CD8-positive, alpha-beta memory T cell (primary cell): ENCODE measurements at regions not wholly inside any gene's neighbourhood (a gene's known extent, or its start where the extent isn't known, plus 50 kb on each side); places are given as distances from the start of the nearest gene placed in this dataset.

Experiments used
- CTCF ChIA-PET: fragments of 350-600 bp; sonication (Branson Sonifier 250); formaldehyde crosslinking; loops from one replicate; lab custom pipeline; 2021; ENCODE audit warnings: antibody characterized with exemption; lab: Charles Lee
- POLR2A ChIA-PET: fragments of 350-600 bp; sonication (Branson Sonifier 250); formaldehyde crosslinking; loops from one replicate; lab custom pipeline; 2021; ENCODE audit warnings: antibody characterized with exemption; lab: Charles Lee
- DNase-seq, 5 donors: peaks; one replicate each; pipeline versions ENCODE4 v3.0.0 to v3.0.0-alpha.2; 2020 to 2022; ENCODE audit warnings: mixed read lengths in 1 of 5
- H3K27ac ChIP-seq: one replicate; pipeline ENCODE4 v1.7.0; 2013; ENCODE audit warnings: low read depth, mild to moderate bottlenecking, low read length, moderate library complexity
- H3K27me3 ChIP-seq: 2 replicates; pipeline ENCODE4 v1.7.0; 2013; ENCODE audit warnings: low read length, mild to moderate bottlenecking; ENCODE audit not compliant: insufficient read depth, poor library complexity, severe bottlenecking
- H3K36me3 ChIP-seq: 2 replicates; pipeline ENCODE4 v1.7.0; 2013; ENCODE audit warnings: mild to moderate bottlenecking, low read length, moderate library complexity; ENCODE audit not compliant: insufficient read depth
- H3K4me1 ChIP-seq: 2 replicates; pipeline ENCODE4 v1.7.0; 2013; ENCODE audit warnings: mild to moderate bottlenecking, low read length, moderate library complexity; ENCODE audit not compliant: insufficient read depth
- H3K4me3 ChIP-seq: 2 replicates; pipeline ENCODE4 v1.7.0; 2013; ENCODE audit warnings: mild to moderate bottlenecking, low read length
- H3K9me3 ChIP-seq: 2 replicates; pipeline ENCODE4 v1.7.0; 2013; ENCODE audit warnings: mild to moderate bottlenecking, low read length
- H3K27ac Mint-ChIP-seq, 8 donors: one replicate each; pipeline ENCODE4 v1.8.0; 2020 to 2021; ENCODE audit warnings: mixed read lengths in 8 of 8, mild to moderate bottlenecking in 6 of 8, inconsistent platforms in 3 of 8, moderate library complexity in 3 of 8
- H3K27me3 Mint-ChIP-seq, 2 donors: one replicate each; pipeline ENCODE4 v1.8.0; 2020 to 2021; ENCODE audit warnings: mixed read lengths in 2 of 2, mild to moderate bottlenecking in 1 of 2, moderate library complexity in 1 of 2
- H3K36me3 Mint-ChIP-seq, 3 donors: one replicate each; pipeline ENCODE4 v1.8.0; 2020 to 2021; ENCODE audit warnings: mixed read lengths in 3 of 3, inconsistent platforms in 1 of 3, mild to moderate bottlenecking in 1 of 3
- H3K4me1 Mint-ChIP-seq, 3 donors: one replicate each; pipeline ENCODE4 v1.8.0; 2020 to 2021; ENCODE audit warnings: mixed read lengths in 3 of 3, inconsistent platforms in 1 of 3, mild to moderate bottlenecking in 1 of 3
- H3K4me3 Mint-ChIP-seq, 7 donors: one replicate each; pipeline ENCODE4 v1.8.0; 2020 to 2021; ENCODE audit warnings: mixed read lengths in 7 of 7, mild to moderate bottlenecking in 6 of 7, moderate library complexity in 4 of 7, inconsistent platforms in 2 of 7
- H3K9me3 Mint-ChIP-seq, 5 donors: one replicate each; pipeline ENCODE4 v1.8.0; 2020 to 2022; ENCODE audit warnings: mixed read lengths in 5 of 5, mild to moderate bottlenecking in 3 of 5, moderate library complexity in 2 of 5, inconsistent platforms in 1 of 5

DNA sequence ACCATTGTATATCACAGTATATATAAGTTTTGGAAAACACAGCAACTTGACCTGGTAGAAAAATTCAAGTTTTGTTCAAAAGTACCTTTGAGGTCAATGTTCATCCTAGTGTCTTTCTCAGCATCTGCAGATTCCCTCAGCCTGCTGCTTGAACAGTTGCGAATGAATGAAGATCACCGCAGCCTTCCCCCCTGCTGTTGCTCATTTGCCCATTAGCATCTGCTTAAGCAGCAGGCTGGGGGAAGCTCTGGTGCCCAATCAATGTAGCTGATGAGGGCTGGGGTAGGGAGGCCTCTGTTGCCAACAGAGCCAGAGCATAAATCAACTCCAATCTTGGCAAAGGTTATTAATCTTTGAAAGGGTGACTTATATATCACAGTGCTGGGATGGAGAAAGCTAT lies 586.5 kb upstream of the PTPRD start:
- Mint-ChIP-seq H3K4me3 (no peak overlapping the region), H3K9me3 (peaks cover 5 to 37% (median 14%) of the 10 kb centered on the region in 5 donors), H3K27ac (no peak overlapping the region), H3K27me3 (no peaks in the 10 kb centered on the region), H3K4me1 (no peaks in the 10 kb centered on the region), H3K36me3 (no peaks in the 10 kb centered on the region)
- H3K4me1 ChIP-seq, result no peaks in the 10 kb centered on the region
- CTCF ChIA-PET, result no interaction called here
- H3K27ac ChIP-seq, result no peak overlapping the region
- no peaks in the 10 kb centered on the region for H3K36me3 ChIP-seq
- H3K27me3 ChIP-seq, result no peaks in the 10 kb centered on the region
- no peak overlapping the region for H3K4me3 ChIP-seq
- POLR2A ChIA-PET, result no interaction called here
- no peak for DNase-seq
- no peaks in the 10 kb centered on the region for H3K9me3 ChIP-seq

DNA sequence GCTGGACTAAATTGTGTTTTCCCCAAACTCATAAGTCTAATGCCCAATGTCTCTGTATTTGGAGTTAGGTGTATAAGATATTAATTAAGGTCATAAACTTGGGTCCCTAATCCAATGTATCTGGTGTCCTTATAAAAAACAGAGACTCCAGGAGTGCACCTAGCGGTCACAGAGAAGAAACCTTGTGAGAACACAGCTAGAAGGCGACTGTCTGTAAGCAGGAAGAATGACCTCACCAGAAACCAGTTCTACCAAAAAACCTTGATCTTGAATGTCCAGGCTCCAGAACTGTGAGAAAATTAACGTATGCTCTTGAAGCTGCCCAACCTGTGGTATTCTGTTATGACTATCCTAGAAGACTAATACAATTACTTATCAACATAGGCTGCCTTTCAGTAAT lies 591.7 kb upstream of the PTPRD start:
- H3K36me3 Mint-ChIP-seq, result no peaks in the 10 kb centered on the region
- Histone ChIP-seq H3K27ac (no peak overlapping the region), H3K9me3 (no peaks in the 10 kb centered on the region), H3K4me3 (no peak overlapping the region), H3K27me3 (no peaks in the 10 kb centered on the region), H3K36me3 (no peaks in the 10 kb centered on the region), H3K4me1 (no peaks in the 10 kb centered on the region)
- ChIA-PET CTCF (no interaction called here), POLR2A (no interaction called here)
- no peaks in the 10 kb centered on the region for H3K4me1 Mint-ChIP-seq
- no peak for DNase-seq
- peaks cover 9 to 19% (median 15%) of the 10 kb centered on the region in 5 donors for H3K9me3 Mint-ChIP-seq
- no peak overlapping the region for H3K27ac Mint-ChIP-seq
- no peaks in the 10 kb centered on the region for H3K27me3 Mint-ChIP-seq
- no peak overlapping the region for H3K4me3 Mint-ChIP-seq

- Histone ChIP-seq H3K9me3 (no peaks in the 10 kb centered on the region), H3K4me3 (no peak overlapping the region), H3K36me3 (no peaks in the 10 kb centered on the region), H3K27me3 (no peaks in the 10 kb centered on the region), H3K27ac (no peak overlapping the region), H3K4me1 (no peaks in the 10 kb centered on the region)
- H3K27me3 Mint-ChIP-seq, result no peaks in the 10 kb centered on the region
- H3K36me3 Mint-ChIP-seq, result no peaks in the 10 kb centered on the region
- H3K27ac Mint-ChIP-seq, result no peak overlapping the region
- CTCF ChIA-PET, result no interaction called here
- no peaks in the 10 kb centered on the region for H3K4me1 Mint-ChIP-seq
- POLR2A ChIA-PET, result no interaction called here
- no peak overlapping the region for H3K4me3 Mint-ChIP-seq
- DNase-seq, result no peak
- peaks cover 9 to 15% (median 14%) of the 10 kb centered on the region in 5 donors for H3K9me3 Mint-ChIP-seq
Measured at GRCh38 chr9:11206925-11207324, 594.1 kb upstream of the PTPRD start.

GRCh38 chr9:11233696-11234095 lies 620.9 kb upstream of the PTPRD start:
- Mint-ChIP-seq H3K4me3 (no peak overlapping the region), H3K27me3 (no peaks in the 10 kb centered on the region), H3K27ac (no peak overlapping the region), H3K9me3 (peaks cover 11 to 56% (median 27%) of the 10 kb centered on the region in 5 donors), H3K4me1 (no peaks in the 10 kb centered on the region), H3K36me3 (no peaks in the 10 kb centered on the region)
- Histone ChIP-seq H3K4me1 (no peaks in the 10 kb centered on the region), H3K36me3 (no peaks in the 10 kb centered on the region), H3K4me3 (no peak overlapping the region), H3K27me3 (no peaks in the 10 kb centered on the region), H3K27ac (no peak overlapping the region), H3K9me3 (no peaks in the 10 kb centered on the region)
- ChIA-PET CTCF (no interaction called here), POLR2A (no interaction called here)
- no peak for DNase-seq

DNA sequence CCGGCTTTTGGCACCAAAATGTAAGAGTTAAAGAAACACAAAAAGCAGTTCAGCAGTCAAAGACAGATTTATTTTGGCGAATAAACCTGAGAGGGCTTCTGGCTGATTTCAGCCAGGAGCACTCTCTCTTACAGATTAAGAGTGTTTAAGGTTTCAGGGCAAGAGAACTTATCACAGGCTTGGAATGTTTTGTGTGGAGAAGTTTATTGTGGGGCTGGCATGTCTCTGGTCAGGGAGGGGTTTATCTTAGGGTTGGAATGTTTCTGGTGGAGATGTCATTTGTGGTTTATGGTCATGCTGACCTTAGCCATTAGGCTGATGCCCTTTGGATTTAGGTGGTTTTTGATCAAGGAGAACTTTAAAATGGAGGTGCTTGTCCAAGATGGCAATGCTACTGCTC lies 622.3 kb upstream of the PTPRD start:
- CTCF ChIA-PET, result no interaction called here
- no peaks in the 10 kb centered on the region for H3K27me3 Mint-ChIP-seq
- no peak overlapping the region for H3K27ac Mint-ChIP-seq
- POLR2A ChIA-PET, result no interaction called here
- no peak overlapping the region for H3K4me3 Mint-ChIP-seq
- Histone ChIP-seq H3K4me3 (no peak overlapping the region), H3K36me3 (no peaks in the 10 kb centered on the region), H3K9me3 (no peaks in the 10 kb centered on the region), H3K27me3 (no peaks in the 10 kb centered on the region), H3K27ac (no peak overlapping the region), H3K4me1 (no peaks in the 10 kb centered on the region)
- no peak for DNase-seq
- no peaks in the 10 kb centered on the region for H3K36me3 Mint-ChIP-seq
- peaks cover 5 to 51% (median 26%) of the 10 kb centered on the region in 5 donors for H3K9me3 Mint-ChIP-seq
- H3K4me1 Mint-ChIP-seq, result no peaks in the 10 kb centered on the region

DNA sequence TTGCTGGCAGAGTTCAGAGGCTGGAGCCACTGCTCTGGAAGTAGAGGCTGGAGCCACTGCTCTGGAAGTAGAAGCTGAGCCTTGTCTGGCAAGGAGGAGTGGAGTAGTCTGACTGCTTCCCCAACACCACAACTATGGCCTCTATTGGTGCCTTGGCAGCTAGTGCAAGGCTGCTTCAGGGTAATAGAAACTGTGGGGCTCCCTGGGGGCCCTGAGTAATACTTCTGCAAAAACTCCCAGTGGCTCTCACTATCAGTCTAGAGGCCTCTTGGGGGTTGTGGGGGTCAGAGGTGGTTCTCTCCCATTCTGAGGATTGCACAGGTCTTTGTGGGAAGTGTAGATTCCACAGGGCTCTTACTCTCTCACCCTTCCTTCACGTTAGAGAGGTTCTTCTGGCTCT lies 629.0 kb upstream of the PTPRD start:
- no peaks in the 10 kb centered on the region for H3K27me3 Mint-ChIP-seq
- H3K4me1 ChIP-seq, result no peaks in the 10 kb centered on the region
- H3K36me3 Mint-ChIP-seq, result no peaks in the 10 kb centered on the region
- ChIA-PET POLR2A (no interaction called here), CTCF (no interaction called here)
- DNase-seq, result no peak
- no peak overlapping the region for H3K27ac Mint-ChIP-seq
- H3K36me3 ChIP-seq, result no peaks in the 10 kb centered on the region
- no peaks in the 10 kb centered on the region for H3K27me3 ChIP-seq
- H3K4me3 ChIP-seq, result no peak overlapping the region
- H3K9me3 ChIP-seq, result no peaks in the 10 kb centered on the region
- no peak overlapping the region for H3K27ac ChIP-seq
- peaks cover 18 to 34% (median 22%) of the 10 kb centered on the region in 5 donors for H3K9me3 Mint-ChIP-seq
- no peak overlapping the region for H3K4me3 Mint-ChIP-seq
- H3K4me1 Mint-ChIP-seq, result no peaks in the 10 kb centered on the region

DNA sequence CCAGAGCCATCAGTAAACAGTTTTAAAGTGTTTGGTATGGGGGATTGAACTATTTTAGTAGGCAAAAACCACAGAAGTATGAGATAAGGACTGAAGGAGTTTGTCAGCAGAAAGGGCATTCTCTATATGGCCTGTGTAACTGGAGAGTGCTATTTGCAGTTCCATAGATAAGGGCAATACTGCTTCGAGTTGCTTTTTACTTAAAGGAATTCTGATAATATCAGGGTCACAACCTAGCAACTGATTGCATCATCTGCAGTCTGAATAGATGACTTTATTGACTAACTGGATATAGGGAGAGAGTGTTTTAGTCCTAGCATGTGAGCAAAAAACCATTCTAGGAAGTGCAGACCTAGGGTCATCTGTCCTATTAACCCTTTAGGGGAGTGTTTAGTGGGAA lies 645.2 kb upstream of the PTPRD start:
- peaks cover 21 to 52% (median 22%) of the 10 kb centered on the region in 5 donors for H3K9me3 Mint-ChIP-seq
- no peaks in the 10 kb centered on the region for H3K36me3 Mint-ChIP-seq
- Histone ChIP-seq H3K36me3 (no peaks in the 10 kb centered on the region), H3K27ac (no peak overlapping the region), H3K4me1 (no peaks in the 10 kb centered on the region), H3K9me3 (no peaks in the 10 kb centered on the region), H3K27me3 (no peaks in the 10 kb centered on the region), H3K4me3 (no peak overlapping the region)
- no peak for DNase-seq
- ChIA-PET POLR2A (no interaction called here), CTCF (no interaction called here)
- no peak overlapping the region for H3K27ac Mint-ChIP-seq
- H3K27me3 Mint-ChIP-seq, result no peaks in the 10 kb centered on the region
- H3K4me3 Mint-ChIP-seq, result no peak overlapping the region
- H3K4me1 Mint-ChIP-seq, result no peaks in the 10 kb centered on the region

- no peak overlapping the region for H3K27ac ChIP-seq
- Mint-ChIP-seq H3K9me3 (peaks cover 11 to 36% (median 22%) of the 10 kb centered on the region in 5 donors), H3K27me3 (no peaks in the 10 kb centered on the region), H3K4me3 (no peak overlapping the region), H3K36me3 (no peaks in the 10 kb centered on the region), H3K4me1 (no peaks in the 10 kb centered on the region), H3K27ac (no peak overlapping the region)
- H3K9me3 ChIP-seq, result peaks cover 7% of the 10 kb centered on the region
- no peaks in the 10 kb centered on the region for H3K4me1 ChIP-seq
- no peaks in the 10 kb centered on the region for H3K36me3 ChIP-seq
- POLR2A ChIA-PET, result no interaction called here
- no peak for DNase-seq
- no peaks in the 10 kb centered on the region for H3K27me3 ChIP-seq
- CTCF ChIA-PET, result no interaction called here
- H3K4me3 ChIP-seq, result no peak overlapping the region
Measured at GRCh38 chr9:11269036-11269435, 656.2 kb upstream of the PTPRD start.

GRCh38 chr9:11275158-11275695 lies 662.4 kb upstream of the PTPRD start:
- no peak overlapping the region for H3K27ac ChIP-seq
- Mint-ChIP-seq H3K36me3 (no peaks in the 10 kb centered on the region), H3K27ac (peak overlapping the region in 1 of 8 donors; percentile 26), H3K4me3 (no peak overlapping the region), H3K4me1 (no peaks in the 10 kb centered on the region), H3K9me3 (peaks cover 8 to 38% (median 17%) of the 10 kb centered on the region in 5 donors), H3K27me3 (no peaks in the 10 kb centered on the region)
- H3K36me3 ChIP-seq, result no peaks in the 10 kb centered on the region
- ChIA-PET POLR2A (no interaction called here), CTCF (no interaction called here)
- no peaks in the 10 kb centered on the region for H3K4me1 ChIP-seq
- no peak for DNase-seq
- peaks cover 6% of the 10 kb centered on the region for H3K9me3 ChIP-seq
- no peak overlapping the region for H3K4me3 ChIP-seq
- no peaks in the 10 kb centered on the region for H3K27me3 ChIP-seq
